HT1080 (cell line): ENCODE measurements at regions not wholly inside any gene's neighbourhood (a gene's known extent, or its start where the extent isn't known, plus 50 kb on each side); places are given as distances from the start of the nearest gene placed in this dataset. TPM values are rescaled to one million over a fixed set of nuclear protein-coding genes. Genes with fewer than 3 reads are reported as not detected.

Experiments
- DNase-seq: peaks from one replicate; pipeline ENCODE4 v3.0.0-alpha.2; 2015; ENCODE audit warnings: low read depth
- small RNA-seq: library from RNA; depleted of rRNA; stranded (forward); fragments of <200 nt; gene quantifications from one replicate; pipeline ENCODE3, GENCODE V24; 2014

- DNase-seq, result peak; percentile 44
These were observed 57.4 kb upstream of the SVIL start for GRCh38 chr10:29692121-29692539.

DNA sequence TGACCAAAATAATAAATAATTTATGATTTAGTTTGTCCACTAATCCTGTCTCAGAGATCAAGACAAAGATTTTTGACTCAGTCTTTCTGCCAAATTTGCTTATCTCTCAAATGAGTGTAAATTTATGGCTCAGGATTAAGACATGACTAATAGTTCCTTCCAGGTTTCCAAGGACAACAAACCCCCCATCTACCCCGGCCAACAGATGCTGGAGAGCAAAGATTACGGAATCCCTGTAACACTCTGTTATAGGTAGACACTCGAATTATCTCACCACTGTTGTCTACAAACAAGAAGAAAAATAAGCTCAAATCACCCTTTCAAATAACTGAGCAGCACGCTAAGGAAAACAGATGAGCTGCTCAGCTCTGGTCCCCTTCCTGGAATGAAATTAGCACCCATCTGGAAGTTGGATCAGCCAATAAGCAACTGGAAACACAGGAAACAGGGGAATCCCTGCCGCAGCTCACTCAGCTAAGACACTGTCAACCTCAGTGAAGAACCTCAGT is 56.8 kb upstream of the SVIL start:
- DNase-seq, result peak; percentile 73

DNA sequence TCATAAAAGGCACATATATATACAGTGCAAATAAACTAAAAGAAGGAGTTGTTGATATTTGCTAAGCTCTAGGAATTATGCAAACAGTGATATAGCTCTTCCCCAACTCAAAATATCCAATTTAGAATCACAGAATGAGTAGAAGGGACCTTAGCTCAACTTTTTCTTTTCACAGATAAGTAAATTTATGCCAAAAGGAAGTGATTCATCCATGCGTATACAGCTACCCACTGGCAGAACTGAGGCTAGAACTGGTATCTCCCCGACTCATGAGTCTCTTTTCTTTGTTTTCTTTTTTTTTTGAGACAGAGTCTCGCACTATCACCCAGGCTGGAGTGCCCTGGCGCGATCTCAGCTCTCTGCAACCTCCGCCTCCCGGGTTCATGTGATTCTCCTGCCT is 54.2 kb upstream of the SVIL start:
- peak; percentile 91 for DNase-seq

DNA sequence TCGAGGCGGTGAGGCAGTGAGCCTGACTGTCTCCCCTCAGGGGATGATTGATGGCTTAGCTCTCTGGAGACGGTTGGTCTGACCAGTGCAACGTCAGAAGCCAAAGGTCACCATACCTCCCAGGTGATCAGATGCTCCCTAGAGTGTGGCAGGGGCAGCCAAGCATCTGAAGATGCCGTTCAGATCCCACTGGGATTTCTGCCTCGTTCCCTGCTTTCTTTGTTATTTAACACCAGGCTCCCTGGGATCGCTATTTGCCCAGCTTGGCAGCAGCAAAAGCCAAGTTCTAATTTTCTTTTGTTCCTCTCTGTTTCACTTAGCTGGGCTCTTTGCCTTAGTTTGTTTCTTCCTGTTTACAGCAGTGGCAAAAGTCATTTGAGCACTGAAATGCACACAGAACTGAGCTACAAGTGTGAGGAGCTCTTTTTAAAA is 53.5 kb upstream of the SVIL start:
- no peak for DNase-seq

GRCh38 chr10:29687421-29688164 is 52.8 kb upstream of the SVIL start:
- DNase-seq, result no peak

DNA sequence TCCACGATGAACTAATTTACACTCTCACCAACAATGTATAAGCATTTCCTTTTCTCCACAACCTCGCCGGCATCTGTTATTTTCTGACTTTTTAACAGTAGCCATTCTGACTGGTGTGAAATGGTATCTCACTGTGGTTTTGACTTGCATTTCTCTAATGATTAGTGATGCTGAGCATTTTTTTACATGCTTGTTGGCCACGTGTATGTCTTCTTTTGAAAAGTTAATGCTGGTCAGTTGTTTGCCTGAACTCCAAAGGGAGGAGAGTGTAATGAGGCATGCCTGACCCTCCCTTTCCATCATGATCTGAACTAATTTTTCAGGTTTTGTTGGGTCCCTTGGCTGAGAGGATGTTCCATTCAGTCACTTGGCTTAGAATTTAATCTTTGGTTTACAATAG is 50.7 kb upstream of the SVIL start:
- no peak for DNase-seq

Small RNA genes lying in the stretch of these regions (small RNA-seq; reads per million reads assigned to genes)
- gene CKS1BP2 (not detected), gene RNU6-908P (not detected)
